ENCODE measurements at regions not wholly inside any gene's neighbourhood (a gene's known extent, or its start where the extent isn't known, plus 50 kb on each side); places are given as distances from the start of the nearest gene placed in this dataset.

- TF ChIP-seq ESRRG (CRISPR knock-in tag; IDR thresholded peaks at IDR 0.05) (no peak), OSR1 (CRISPR knock-in tag; IDR thresholded peaks at IDR 0.05) (no peak), ARNTL (CRISPR knock-in tag; IDR thresholded peaks at IDR 0.05; ENCODE audit: borderline replicate concordance, low read depth) (no peak), TOX (CRISPR knock-in tag; IDR thresholded peaks at IDR 0.05; ENCODE audit: borderline replicate concordance) (no peak), BACH2 (CRISPR knock-in tag; IDR thresholded peaks at IDR 0.05; ENCODE audit: borderline replicate concordance) (no peak), CSDC2 (CRISPR knock-in tag; IDR thresholded peaks at IDR 0.05) (no peak), PPARA (CRISPR knock-in tag; IDR thresholded peaks at IDR 0.05; ENCODE audit: borderline replicate concordance) (no peak), CREB5 (CRISPR knock-in tag; IDR thresholded peaks at IDR 0.05; ENCODE audit: low read depth) (no peak), RARB (CRISPR knock-in tag; IDR thresholded peaks at IDR 0.05) (no peak), ZFP3 (CRISPR knock-in tag; IDR thresholded peaks at IDR 0.05) (no peak), TSHZ2 (CRISPR knock-in tag; IDR thresholded peaks at IDR 0.05) (no peak), ZC3H10 (CRISPR knock-in tag; IDR thresholded peaks at IDR 0.05) (no peak), CSRNP3 (CRISPR knock-in tag; IDR thresholded peaks at IDR 0.05) (no peak)
- TF ChIP-seq, protein P1, sequence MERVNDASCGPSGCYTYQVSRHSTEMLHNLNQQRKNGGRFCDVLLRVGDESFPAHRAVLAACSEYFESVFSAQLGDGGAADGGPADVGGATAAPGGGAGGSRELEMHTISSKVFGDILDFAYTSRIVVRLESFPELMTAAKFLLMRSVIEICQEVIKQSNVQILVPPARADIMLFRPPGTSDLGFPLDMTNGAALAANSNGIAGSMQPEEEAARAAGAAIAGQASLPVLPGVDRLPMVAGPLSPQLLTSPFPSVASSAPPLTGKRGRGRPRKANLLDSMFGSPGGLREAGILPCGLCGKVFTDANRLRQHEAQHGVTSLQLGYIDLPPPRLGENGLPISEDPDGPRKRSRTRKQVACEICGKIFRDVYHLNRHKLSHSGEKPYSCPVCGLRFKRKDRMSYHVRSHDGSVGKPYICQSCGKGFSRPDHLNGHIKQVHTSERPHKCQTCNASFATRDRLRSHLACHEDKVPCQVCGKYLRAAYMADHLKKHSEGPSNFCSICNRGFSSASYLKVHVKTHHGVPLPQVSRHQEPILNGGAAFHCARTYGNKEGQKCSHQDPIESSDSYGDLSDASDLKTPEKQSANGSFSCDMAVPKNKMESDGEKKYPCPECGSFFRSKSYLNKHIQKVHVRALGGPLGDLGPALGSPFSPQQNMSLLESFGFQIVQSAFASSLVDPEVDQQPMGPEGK (CRISPR knock-in tag; IDR thresholded peaks at IDR 0.05; ENCODE audit: borderline replicate concordance): no peak
These were observed 54.0 kb upstream of the RASAL2 start for GRCh38 chr1:178039891-178040290.
